ENCODE measurements at regions not wholly inside any gene's neighbourhood (a gene's known extent, or its start where the extent isn't known, plus 50 kb on each side); places are given as distances from the start of the nearest gene placed in this dataset.

DNA sequence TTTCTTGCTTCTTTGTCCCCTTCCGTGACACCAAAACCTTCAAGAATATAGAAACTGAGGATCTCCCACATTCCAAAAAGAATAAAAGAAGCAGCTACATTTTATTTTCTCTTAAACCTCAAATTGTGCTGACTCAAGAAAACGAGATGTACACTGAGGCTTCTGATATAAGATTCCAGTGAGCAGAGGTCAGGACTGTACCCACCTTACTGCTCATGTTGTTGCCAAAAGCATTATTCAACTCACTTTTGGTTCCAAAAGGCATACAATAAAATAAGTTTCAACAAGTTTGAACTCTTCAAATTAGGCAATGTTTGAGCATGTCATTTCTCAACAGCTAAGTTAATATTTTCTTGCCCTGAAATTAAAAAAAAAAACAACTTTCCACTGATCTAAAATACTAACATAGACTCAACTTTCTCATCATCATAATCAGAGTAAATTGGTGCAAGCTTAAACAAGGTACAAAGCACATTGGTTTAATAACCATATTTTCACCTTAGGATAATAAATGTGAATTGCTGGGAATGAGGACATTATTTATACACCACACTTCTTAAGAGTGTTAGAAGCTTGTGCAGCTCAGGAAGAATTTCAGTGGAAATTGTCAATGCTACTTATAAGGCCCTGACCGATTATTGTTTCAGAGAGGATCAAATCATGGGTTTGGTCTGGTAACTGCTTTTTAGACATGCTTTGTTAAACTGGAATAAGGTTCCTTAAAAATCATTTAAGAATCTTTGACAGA is 629.0 kb upstream of the IGFBP3 start:
- TF ChIP-seq POLR2A (IDR thresholded peaks at IDR 0.05) (no peak), CTCF (IDR thresholded peaks at IDR 0.05) (no peak)
